ENCODE measurements at regions not wholly inside any gene's neighbourhood (a gene's known extent, or its start where the extent isn't known, plus 50 kb on each side); places are given as distances from the start of the nearest gene placed in this dataset.

GRCh38 chr11:116557282-116557681, 215.5 kb downstream of the BUD13 start:
- no peak for DNase-seq (ENCODE audit: low spot score)

- no peak for DNase-seq (ENCODE audit: low spot score)
Measured at GRCh38 chr11:116556483-116556882, 216.3 kb downstream of the BUD13 start.

- DNase-seq (ENCODE audit: low spot score), result no peak
Measured at GRCh38 chr11:116553482-116553881, 219.3 kb downstream of the BUD13 start.

- DNase-seq (ENCODE audit: low spot score), result no peak
Measured at GRCh38 chr11:116551576-116551975, 221.2 kb downstream of the BUD13 start.

GRCh38 chr11:116548256-116548655, 224.5 kb downstream of the BUD13 start:
- DNase-seq (ENCODE audit: low spot score), result no peak

- DNase-seq (ENCODE audit: low spot score), result no peak
Measured at GRCh38 chr11:116547571-116547970, 225.2 kb downstream of the BUD13 start.

GRCh38 chr11:116545912-116546311, 226.9 kb downstream of the BUD13 start:
- no peak for DNase-seq (ENCODE audit: low spot score)

- DNase-seq (ENCODE audit: low spot score), result no peak
Measured at GRCh38 chr11:116544721-116545120, 228.1 kb downstream of the BUD13 start.

- no peak for DNase-seq (ENCODE audit: low spot score)
Measured at GRCh38 chr11:116543911-116544475, 228.8 kb downstream of the BUD13 start.

- no peak for DNase-seq (ENCODE audit: low spot score)
Measured at GRCh38 chr11:116543099-116543498, 229.7 kb downstream of the BUD13 start.

GRCh38 chr11:116542406-116542805, 230.4 kb downstream of the BUD13 start:
- no peak for DNase-seq (ENCODE audit: low spot score)

GRCh38 chr11:116541460-116541859, 231.3 kb downstream of the BUD13 start:
- DNase-seq (ENCODE audit: low spot score), result no peak

- DNase-seq (ENCODE audit: low spot score), result no peak
Measured at GRCh38 chr11:116540645-116541304, 232.0 kb downstream of the BUD13 start.

- no peak for DNase-seq (ENCODE audit: low spot score)
Measured at GRCh38 chr11:116539836-116540418, 232.9 kb downstream of the BUD13 start.

- no peak for DNase-seq (ENCODE audit: low spot score)
Measured at GRCh38 chr11:116539211-116539610, 233.6 kb downstream of the BUD13 start.

- no peak for DNase-seq (ENCODE audit: low spot score)
Measured at GRCh38 chr11:116538677-116539076, 234.1 kb downstream of the BUD13 start.

GRCh38 chr11:116537709-116538108, 235.1 kb downstream of the BUD13 start:
- no peak for DNase-seq (ENCODE audit: low spot score)

GRCh38 chr11:116537121-116537520, 235.7 kb downstream of the BUD13 start:
- DNase-seq (ENCODE audit: low spot score), result no peak

GRCh38 chr11:116536416-116536815, 236.4 kb downstream of the BUD13 start:
- no peak for DNase-seq (ENCODE audit: low spot score)

- DNase-seq (ENCODE audit: low spot score), result no peak
Measured at GRCh38 chr11:116535994-116536393, 236.8 kb downstream of the BUD13 start.

GRCh38 chr11:116535120-116535519, 237.7 kb downstream of the BUD13 start:
- DNase-seq (ENCODE audit: low spot score), result no peak

GRCh38 chr11:116534270-116534975, 238.4 kb downstream of the BUD13 start:
- no peak for DNase-seq (ENCODE audit: low spot score)

- DNase-seq (ENCODE audit: low spot score), result no peak
Measured at GRCh38 chr11:116533186-116533825, 239.5 kb downstream of the BUD13 start.
